Lower leg skin (tissue), 4 donors: ENCODE measurements at regions not wholly inside any gene's neighbourhood (a gene's known extent, or its start where the extent isn't known, plus 50 kb on each side); places are given as distances from the start of the nearest gene placed in this dataset.

Source experiments
- DNase-seq, 2 donors: peaks; one replicate each; pipeline ENCODE4 v3.0.0-alpha.2; 2019; ENCODE audit warnings: low spot score in 2 of 2
- H3K4me3 ChIP-seq: fragments of 200-600 bp; sonication (generic); 2 replicates; pipeline ENCODE4 v1.5.1; 2017; ENCODE audit warnings: mild to moderate bottlenecking, low read depth; ENCODE audit not compliant: poor library complexity, severe bottlenecking
- POLR2A ChIP-seq, 2 donors: fragments of 450-650 bp; IDR thresholded peaks; one replicate each; pipeline ENCODE4 v1.6.1; 2016 to 2017; ENCODE audit warnings: antibody characterized with exemption in 2 of 2, mild to moderate bottlenecking in 1 of 2, moderate library complexity in 1 of 2
- WGBS, 2 donors: methylation state at CpG; one replicate each; pipeline ENCODE4 v1.1.5; 2018; 5-methylcytosine and 5-hydroxymethylcytosine counted together
- intact Hi-C: fragments of 100-400 bp; cut with DNase I; formaldehyde crosslinking; loops from one replicate; pipeline ENCODE4 v1.15.0; 2023; ENCODE audit warnings: low total_unique reads
- TF ChIP-seq, protein P1 (sequence below), 3 donors: fragments of 450-650 bp; IDR thresholded peaks; one replicate each; pipeline ENCODE4 v1.5.1; 2016; ENCODE audit warnings: antibody characterized with exemption in 3 of 3, mild to moderate bottlenecking in 3 of 3, moderate library complexity in 2 of 3

DNA sequence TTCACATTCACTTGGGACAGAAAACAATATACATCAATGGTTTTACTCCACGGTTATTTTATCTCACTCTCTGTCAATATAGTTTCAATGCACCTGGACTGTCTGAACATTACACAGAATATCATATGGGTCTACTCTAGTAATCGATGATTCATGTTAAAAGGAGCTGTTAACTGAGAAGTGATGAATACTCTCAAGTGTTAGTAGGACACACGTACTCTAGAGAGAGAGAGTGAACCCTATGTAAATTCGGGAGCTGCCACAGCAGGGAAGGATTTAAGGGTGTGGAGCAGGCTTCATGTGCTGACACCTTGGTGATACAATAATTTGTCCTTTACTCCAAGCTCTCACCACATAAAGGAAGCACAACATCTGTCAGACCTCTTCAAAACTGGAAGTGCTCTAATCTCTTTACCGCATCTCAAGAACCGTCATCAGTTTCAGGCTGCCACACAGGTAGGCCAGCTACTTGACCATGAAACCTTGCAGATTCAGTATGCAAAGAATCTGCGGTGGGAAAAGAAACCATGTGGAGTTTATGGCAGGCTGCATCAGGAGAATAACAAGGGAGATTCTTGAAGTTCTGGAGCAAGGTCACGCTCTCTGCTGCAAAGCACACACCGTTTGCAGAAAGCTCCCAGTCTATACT, 199.2 kb upstream of the TMC3 start:
- WGBS, 2 donors: 87 to 91% methylated on average over 9 of the region's 9 CpGs
- no peak for TF ChIP-seq POLR2A (IDR thresholded peaks at IDR 0.05)
- TF ChIP-seq, protein P1, sequence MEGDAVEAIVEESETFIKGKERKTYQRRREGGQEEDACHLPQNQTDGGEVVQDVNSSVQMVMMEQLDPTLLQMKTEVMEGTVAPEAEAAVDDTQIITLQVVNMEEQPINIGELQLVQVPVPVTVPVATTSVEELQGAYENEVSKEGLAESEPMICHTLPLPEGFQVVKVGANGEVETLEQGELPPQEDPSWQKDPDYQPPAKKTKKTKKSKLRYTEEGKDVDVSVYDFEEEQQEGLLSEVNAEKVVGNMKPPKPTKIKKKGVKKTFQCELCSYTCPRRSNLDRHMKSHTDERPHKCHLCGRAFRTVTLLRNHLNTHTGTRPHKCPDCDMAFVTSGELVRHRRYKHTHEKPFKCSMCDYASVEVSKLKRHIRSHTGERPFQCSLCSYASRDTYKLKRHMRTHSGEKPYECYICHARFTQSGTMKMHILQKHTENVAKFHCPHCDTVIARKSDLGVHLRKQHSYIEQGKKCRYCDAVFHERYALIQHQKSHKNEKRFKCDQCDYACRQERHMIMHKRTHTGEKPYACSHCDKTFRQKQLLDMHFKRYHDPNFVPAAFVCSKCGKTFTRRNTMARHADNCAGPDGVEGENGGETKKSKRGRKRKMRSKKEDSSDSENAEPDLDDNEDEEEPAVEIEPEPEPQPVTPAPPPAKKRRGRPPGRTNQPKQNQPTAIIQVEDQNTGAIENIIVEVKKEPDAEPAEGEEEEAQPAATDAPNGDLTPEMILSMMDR (IDR thresholded peaks at IDR 0.05): no peak
- intact Hi-C loops: no loop called here
- no peak overlapping the region for H3K4me3 ChIP-seq
- no peak for DNase-seq

DNA sequence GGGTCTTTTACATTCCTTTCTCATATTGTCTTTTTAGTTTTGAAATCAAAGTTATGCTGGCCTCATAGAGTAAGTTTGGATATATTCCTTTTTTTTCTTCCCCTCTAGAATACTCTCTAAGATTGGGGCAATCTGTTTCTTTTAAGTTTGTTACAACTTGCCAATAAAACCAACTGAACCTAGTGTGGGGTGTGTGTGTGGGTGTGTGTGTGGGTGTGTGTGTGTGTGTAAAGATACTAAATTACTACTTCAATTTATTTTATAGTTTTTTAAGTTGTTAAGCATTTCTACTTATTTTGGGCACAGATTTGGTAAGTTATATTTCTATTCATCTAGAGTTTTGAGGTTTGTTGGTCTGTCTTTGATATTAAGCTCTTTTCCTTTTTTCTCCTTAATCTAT, 198.2 kb upstream of the TMC3 start:
- DNase-seq: no peak
- H3K4me3 ChIP-seq: no peak overlapping the region
- intact Hi-C loops: no loop called here
- TF ChIP-seq, protein P1 (IDR thresholded peaks at IDR 0.05): no peak
- TF ChIP-seq POLR2A (IDR thresholded peaks at IDR 0.05): no peak

DNA sequence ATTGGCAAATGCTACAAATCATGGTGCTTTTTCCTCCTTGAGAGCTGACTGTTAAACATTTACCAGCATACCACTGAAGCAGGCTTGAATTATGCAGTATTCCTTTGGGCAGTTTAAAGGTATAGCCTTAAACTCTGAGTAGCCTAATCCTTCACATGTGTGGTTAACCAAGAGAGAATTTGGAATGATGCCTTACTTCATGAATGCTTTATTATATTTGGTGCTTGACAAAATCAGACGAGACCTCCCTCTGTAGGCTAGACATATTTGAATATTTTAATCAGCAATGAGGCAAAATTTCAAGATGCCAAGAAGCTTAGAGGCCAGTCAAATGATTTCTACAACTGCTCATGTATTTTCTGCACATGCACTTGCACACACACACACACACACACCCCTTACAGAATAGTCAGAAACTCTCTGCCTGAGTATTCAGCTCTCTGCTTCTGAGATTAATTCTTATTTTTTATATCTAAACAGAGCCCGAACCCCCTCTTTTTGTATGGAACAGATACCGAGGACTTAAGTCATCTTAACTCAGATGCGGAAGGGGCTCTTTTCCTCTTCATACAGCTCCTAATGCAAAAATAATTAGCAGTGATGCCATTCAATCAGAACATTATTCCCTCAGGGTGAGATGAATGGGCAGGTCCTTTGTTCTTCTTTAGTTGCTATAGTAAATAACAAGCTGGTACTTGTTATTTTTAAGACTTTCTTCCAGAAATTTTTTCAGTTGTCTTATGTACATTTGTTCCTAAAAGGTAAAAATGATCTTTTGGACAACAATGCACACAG, 195.5 kb upstream of the TMC3 start:
- TF ChIP-seq, protein P1 (IDR thresholded peaks at IDR 0.05): no peak
- no peak for TF ChIP-seq POLR2A (IDR thresholded peaks at IDR 0.05)
- DNase-seq: no peak
- WGBS, 2 donors: 43 to 48% methylated on average over 4 of the region's 4 CpGs
- no peak overlapping the region for H3K4me3 ChIP-seq
- intact Hi-C loops: no loop called here

DNA sequence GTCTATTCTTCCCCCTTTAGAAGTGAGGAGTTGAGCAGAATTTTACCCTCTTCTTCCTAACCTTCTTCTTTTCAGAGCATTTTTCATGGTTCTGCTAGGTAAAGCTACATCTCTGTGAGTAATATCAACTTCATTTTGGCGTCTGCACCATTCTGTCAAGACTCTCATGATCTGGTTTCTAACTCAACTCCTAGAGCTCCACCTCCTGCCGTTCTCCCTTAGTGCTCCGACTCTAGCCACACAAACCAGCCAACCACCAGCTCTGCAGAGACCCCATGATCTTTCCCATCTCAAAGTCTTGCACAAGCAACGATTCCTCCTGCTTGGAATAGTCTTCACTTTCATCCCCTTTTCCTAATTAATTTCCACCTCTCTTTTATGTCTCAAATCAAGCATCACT, 193.9 kb upstream of the TMC3 start:
- intact Hi-C loops: no loop called here
- no peak overlapping the region for H3K4me3 ChIP-seq
- WGBS, 2 donors: 84 to 86% methylated on average over 4 of the region's 4 CpGs
- DNase-seq: no peak
- TF ChIP-seq, protein P1 (IDR thresholded peaks at IDR 0.05): no peak
- no peak for TF ChIP-seq POLR2A (IDR thresholded peaks at IDR 0.05)

DNA sequence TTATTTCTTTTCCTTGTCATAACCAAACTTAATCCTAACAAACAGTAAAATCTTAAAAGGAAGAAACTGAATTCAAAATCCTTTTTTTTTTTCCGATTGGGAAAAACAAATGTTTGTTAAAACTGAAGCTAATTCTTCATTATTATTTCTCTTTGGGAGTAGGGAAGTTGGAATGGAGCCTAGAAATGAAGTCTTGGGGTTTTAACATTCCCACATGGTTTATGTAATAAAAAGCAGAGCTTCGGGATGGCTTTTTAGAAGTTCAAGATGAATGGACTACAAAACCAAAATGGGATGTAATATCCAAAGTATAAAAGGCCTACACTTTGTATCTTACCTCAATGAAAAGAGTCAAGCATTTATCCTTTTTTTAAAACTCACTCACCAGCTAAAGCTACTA, 189.0 kb upstream of the TMC3 start:
- intact Hi-C loops: no loop called here
- 39 to 54% methylated on average over 2 of the region's 2 CpGs for WGBS, 2 donors

More for the DNA sequence above, 189.0 kb upstream of the TMC3 start:
- no peak for TF ChIP-seq POLR2A (IDR thresholded peaks at IDR 0.05)
- TF ChIP-seq, protein P1 (IDR thresholded peaks at IDR 0.05): no peak
- H3K4me3 ChIP-seq: no peak overlapping the region
- DNase-seq: no peak
